AG10803 (cell line): ENCODE measurements at regions not wholly inside any gene's neighbourhood (a gene's known extent, or its start where the extent isn't known, plus 50 kb on each side); places are given as distances from the start of the nearest gene placed in this dataset.

Experiments
- DNase-seq: peaks from one replicate; pipeline ENCODE4 v3.0.0; 2010; ENCODE audit warnings: low read depth
- H3K4me3 ChIP-seq: 2 replicates; pipeline ENCODE4 v1.5.1; 2011; ENCODE audit warnings: mild to moderate bottlenecking, low read length, control low read depth
- TF ChIP-seq, protein P1 (sequence below): conservative IDR thresholded peaks from 2 replicates; pipeline ENCODE4 v1.5.1; 2011; ENCODE audit warnings: mild to moderate bottlenecking, low read length, control low read depth, inconsistent platforms

DNA sequence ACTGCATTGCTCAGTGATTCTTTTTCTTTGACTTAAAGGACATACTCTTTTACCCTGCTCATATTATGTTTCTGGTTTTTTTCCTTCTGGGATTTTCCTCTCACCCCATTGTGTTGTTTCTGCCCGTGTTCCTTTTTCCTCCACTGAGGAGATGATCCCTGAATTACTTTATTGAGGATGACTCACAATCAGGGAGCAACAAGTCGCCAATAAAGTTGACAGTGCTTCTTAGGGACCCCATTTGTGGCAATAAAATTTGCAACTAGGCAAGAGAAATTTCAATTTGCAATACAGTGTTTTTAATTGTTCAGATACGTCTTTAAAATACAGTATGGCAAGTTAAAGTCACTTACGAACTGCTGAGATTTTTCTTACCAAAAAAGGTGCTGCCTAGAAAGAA is 217.9 kb downstream of the SOX4 start:
- DNase-seq: no peak
- H3K4me3 ChIP-seq: no peak overlapping the region
- TF ChIP-seq, protein P1, sequence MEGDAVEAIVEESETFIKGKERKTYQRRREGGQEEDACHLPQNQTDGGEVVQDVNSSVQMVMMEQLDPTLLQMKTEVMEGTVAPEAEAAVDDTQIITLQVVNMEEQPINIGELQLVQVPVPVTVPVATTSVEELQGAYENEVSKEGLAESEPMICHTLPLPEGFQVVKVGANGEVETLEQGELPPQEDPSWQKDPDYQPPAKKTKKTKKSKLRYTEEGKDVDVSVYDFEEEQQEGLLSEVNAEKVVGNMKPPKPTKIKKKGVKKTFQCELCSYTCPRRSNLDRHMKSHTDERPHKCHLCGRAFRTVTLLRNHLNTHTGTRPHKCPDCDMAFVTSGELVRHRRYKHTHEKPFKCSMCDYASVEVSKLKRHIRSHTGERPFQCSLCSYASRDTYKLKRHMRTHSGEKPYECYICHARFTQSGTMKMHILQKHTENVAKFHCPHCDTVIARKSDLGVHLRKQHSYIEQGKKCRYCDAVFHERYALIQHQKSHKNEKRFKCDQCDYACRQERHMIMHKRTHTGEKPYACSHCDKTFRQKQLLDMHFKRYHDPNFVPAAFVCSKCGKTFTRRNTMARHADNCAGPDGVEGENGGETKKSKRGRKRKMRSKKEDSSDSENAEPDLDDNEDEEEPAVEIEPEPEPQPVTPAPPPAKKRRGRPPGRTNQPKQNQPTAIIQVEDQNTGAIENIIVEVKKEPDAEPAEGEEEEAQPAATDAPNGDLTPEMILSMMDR: no peak

DNA sequence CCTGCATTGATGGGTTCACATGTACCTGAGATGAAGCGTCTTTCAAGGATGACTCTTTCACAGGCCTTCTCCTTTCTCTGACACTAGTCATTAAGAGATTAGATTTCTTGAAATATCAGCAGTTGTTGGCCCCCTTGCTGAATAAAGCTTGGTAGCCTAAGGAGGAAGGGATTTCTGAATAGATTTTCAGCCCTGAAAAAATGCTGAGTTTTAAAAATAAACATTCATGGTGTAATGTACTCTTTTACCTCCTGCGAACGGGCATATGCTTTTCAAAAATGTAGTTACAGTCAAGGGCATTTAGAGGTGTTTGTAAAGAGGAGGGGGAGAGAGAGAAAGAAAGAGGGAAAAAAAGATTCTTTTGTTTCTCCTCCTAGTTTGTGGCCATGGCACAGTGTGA is 222.7 kb downstream of the SOX4 start:
- no peak for DNase-seq
- TF ChIP-seq, protein P1: no peak
- H3K4me3 ChIP-seq: no peak overlapping the region

DNA sequence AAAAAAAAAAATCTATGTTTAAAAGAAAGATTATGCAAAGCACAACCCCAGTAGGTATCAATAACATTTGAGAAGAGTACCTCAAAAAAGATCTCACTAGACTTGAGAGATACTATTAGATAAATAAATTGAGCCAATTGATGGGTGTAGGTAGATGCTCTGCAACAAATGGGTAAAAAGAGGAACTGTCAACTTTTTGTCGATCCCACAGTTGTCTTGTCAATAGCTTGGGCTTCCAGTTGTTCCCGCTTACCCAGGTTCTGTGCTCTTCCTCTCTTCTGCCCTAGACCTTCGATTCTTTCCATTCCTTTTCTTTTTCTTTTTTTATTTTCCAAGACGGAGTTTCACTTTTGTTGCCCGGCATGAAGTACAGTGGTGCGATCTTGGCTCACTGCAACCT is 226.9 kb downstream of the SOX4 start:
- DNase-seq: no peak
- TF ChIP-seq, protein P1: no peak
- H3K4me3 ChIP-seq: no peak overlapping the region

DNA sequence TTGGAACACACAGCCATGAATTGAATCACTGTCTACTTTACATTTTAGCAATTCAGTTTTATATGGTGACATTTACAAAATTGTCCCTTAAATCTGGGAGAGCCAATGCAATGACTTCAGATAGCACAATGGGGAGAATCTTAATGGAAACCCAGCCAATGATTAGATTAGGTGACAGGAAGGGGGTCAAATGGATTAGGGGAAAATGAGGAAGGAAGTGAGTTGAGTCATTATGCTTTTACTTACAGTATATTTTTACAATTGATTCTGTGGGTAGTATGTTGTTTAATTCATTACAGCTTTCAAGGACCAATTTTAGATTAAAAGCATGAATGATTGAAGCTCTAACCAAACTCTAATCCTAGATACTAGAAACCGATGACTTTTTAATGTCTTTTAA is 229.8 kb downstream of the SOX4 start:
- H3K4me3 ChIP-seq: no peak overlapping the region
- DNase-seq: no peak
- TF ChIP-seq, protein P1: no peak

DNA sequence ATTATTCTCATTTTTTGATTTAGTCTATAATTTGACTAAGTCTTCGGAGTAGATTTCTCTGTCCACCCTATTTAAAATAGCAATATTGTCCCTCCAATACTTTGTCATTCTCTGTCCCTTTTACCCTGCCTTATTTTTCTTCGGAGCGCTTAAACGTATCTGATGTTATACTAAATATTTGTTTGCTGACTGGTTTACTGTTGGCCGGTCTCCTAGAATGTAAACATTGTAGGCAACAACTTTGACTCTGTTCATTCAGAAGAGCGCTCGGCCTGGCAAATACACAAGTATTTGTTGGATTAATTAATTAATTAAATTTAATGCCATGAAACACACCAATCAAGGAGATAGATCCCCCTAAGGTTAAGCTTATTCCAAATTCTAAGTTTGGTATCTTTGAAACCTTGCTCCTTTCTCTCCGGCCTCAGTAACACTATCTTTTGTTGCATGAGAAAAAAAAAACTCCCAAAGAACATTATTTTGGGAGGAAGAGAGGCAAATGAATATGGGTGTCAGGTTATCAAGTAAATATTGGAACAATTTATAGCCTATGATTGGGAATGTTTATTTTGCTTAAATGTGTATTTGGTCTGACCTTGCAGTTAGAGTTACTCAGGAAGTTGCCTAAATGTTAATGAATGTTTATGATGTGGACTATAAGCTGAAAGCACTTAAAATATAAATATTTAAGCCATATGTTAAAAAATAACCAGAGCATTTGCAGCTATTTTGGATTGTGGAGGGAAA is 231.1 kb downstream of the SOX4 start:
- DNase-seq: no peak
- no peak overlapping the region for H3K4me3 ChIP-seq
- TF ChIP-seq, protein P1: no peak

DNA sequence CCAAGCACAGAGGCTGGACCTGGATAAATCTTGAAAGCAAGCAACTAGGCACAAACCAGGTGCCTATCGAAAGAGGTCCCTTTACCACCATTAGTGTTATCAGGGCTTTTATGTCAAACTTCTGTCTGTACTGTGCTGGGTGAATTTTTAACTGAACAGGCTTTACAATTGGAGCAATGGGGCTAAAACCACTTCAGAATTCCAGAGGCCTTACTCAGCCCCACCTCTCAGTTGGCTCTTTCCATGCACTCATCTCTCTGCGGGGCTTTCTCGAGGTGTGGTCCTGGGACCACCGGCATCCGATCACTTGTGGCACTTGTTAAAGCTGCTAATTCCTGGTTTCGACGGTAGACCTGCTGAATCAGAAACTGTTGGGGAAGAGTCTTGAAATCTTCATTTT is 232.5 kb downstream of the SOX4 start:
- no peak overlapping the region for H3K4me3 ChIP-seq
- no peak for DNase-seq
- TF ChIP-seq, protein P1: no peak

DNA sequence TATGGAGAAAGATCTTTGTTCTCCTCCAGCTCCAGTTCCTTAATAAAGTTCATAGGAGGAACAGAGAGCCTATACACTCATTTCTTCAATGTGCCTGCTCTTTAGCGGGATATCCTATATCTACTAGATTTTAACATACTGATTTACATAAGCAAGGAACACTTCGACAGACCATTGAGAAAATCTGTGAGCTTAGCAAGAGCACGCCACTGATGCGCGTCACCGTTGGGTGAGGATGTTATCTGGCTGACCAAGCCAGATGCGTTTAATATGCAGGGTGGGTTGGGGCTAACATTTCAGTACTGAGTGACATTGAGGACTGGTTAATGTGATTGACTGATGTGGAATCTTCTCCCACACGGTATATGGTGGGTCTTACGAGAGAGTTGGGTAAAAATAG is 233.4 kb downstream of the SOX4 start:
- no peak overlapping the region for H3K4me3 ChIP-seq
- TF ChIP-seq, protein P1: no peak
- no peak for DNase-seq
